K562 (cell line): ENCODE measurements at regions not wholly inside any gene's neighbourhood (a gene's known extent, or its start where the extent isn't known, plus 50 kb on each side); places are given as distances from the start of the nearest gene placed in this dataset.

ENCODE experiments used
- NEUROD1 ChIP-seq: fragments of 150-350 bp; IDR thresholded peaks from 2 replicates; pipeline ENCODE4 v1.6.1; 2014; ENCODE audit warnings: borderline replicate concordance, low read length, low read depth; ENCODE audit not compliant: partially characterized antibody
- RAD21 ChIP-seq, 2 experiments: fragments of 250-450 bp in 1 of 2; fragments of 450-650 bp in 1 of 2; sonication (Bioruptor Pico) in 1 of 2; formaldehyde crosslinking in 1 of 2; IDR thresholded peaks in 1 of 2; conservative IDR thresholded peaks in 1 of 2; 2 replicates each; pipeline versions ENCODE4 v1.4.0 to v1.8.0; 2020 to 2022; ENCODE audit warnings: mild to moderate bottlenecking in 2 of 2, moderate library complexity in 1 of 2
- SMARCB1 ChIP-seq: IDR thresholded peaks from 2 replicates; pipeline ENCODE4 v1.6.1; 2011; ENCODE audit warnings: improper control_type of control experiment, low read depth; ENCODE audit not compliant: insufficient read length
- SMC3 ChIP-seq: conservative IDR thresholded peaks from 2 replicates; pipeline ENCODE4 v1.6.1; 2011; ENCODE audit warnings: low read depth, low read length, improper control_type of control experiment; ENCODE audit not compliant: insufficient read depth
- TEAD4 ChIP-seq, 2 experiments: sonication (generic) in 1 of 2; formaldehyde crosslinking in 1 of 2; IDR thresholded peaks; 2 replicates each; pipeline versions ENCODE4 v1.6.1 to v1.8.0; 2012 to 2022; ENCODE audit warnings: borderline replicate concordance in 1 of 2, inconsistent platforms in 1 of 2, low read length in 1 of 2, mild to moderate bottlenecking in 1 of 2, missing genetic modification reagents in 1 of 2
- THRAP3 ChIP-seq: fragments of 450-650 bp; IDR thresholded peaks from 2 replicates; pipeline ENCODE4 v1.6.1; 2016; ENCODE audit warnings: mild to moderate bottlenecking, inconsistent platforms, borderline replicate concordance
- ZNF57 ChIP-seq: fragments of 450-650 bp; formaldehyde crosslinking; IDR thresholded peaks from 2 replicates; pipeline ENCODE4 v1.4.0; 2020; ENCODE audit warnings: mild to moderate bottlenecking, moderate library complexity
- TF ChIP-seq, protein P1 (sequence below): fragments of 150-350 bp; conservative IDR thresholded peaks from 2 replicates; pipeline ENCODE4 v1.6.1; 2014; ENCODE audit warnings: low read length
- TF ChIP-seq, protein P2 (sequence below), 3 experiments: IDR thresholded peaks in 2 of 3; conservative IDR thresholded peaks in 1 of 3; 2 replicates each; pipeline ENCODE4 v1.5.1; 2011 to 2012; ENCODE audit warnings: low read length in 3 of 3, mild to moderate bottlenecking in 3 of 3, control low read depth in 2 of 3, improper control_type of control experiment in 1 of 3, inconsistent platforms in 1 of 3, low read depth in 1 of 3, mixed read lengths in 1 of 3, moderate library complexity in 1 of 3; ENCODE audit not compliant: insufficient read depth in 2 of 3
- TF ChIP-seq, protein P3 (sequence below): fragments of 450-650 bp; IDR thresholded peaks from 2 replicates; pipeline ENCODE4 v1.6.1; 2016

DNA sequence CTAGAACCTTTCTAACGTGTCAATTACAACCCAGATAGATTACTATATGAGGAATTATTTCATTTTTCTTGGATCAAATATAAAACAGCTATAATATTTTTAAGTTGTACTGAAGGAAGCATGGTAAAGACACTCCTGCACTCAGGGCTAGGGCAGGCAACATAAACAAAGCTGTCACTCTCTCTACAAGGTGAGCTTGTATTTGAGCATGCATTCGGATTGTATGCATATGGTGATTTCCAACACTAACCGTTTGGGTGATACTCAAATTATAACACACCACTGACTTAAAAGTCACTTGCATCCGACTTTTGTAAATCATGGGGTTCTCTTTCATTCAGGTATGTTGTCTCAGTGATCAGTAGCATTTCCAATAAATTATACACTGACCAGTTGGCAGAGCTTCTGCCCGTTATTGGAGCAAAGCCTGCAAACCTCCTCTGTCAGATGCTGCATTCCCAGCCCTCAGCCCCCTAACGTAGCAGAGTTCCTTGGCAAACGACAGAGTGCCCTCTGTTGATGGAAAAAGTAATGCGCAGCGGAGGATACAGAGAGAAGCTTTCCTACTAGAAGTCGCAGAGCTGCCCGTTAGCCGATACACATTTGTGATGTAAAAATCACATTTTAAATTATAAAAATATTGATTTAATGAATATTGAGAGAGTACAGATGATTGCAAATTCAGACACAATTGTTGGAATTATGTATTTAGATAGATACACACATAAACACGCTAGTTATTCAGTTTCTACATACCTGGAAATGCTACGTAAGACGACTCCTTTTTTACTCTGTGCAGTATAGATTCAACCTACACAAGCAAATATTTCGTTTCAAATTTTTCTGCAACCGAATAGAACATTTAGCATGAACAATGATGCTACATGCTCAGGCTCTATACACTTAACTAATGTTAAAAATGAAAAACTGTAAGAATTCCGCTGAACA lies 173.9 kb upstream of the SP4 start (continued):
- TF ChIP-seq, protein P1, sequence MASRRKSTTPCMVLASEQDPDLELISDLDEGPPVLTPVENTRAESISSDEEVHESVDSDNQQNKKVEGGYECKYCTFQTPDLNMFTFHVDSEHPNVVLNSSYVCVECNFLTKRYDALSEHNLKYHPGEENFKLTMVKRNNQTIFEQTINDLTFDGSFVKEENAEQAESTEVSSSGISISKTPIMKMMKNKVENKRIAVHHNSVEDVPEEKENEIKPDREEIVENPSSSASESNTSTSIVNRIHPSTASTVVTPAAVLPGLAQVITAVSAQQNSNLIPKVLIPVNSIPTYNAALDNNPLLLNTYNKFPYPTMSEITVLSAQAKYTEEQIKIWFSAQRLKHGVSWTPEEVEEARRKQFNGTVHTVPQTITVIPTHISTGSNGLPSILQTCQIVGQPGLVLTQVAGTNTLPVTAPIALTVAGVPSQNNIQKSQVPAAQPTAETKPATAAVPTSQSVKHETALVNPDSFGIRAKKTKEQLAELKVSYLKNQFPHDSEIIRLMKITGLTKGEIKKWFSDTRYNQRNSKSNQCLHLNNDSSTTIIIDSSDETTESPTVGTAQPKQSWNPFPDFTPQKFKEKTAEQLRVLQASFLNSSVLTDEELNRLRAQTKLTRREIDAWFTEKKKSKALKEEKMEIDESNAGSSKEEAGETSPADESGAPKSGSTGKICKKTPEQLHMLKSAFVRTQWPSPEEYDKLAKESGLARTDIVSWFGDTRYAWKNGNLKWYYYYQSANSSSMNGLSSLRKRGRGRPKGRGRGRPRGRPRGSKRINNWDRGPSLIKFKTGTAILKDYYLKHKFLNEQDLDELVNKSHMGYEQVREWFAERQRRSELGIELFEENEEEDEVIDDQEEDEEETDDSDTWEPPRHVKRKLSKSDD: no peak
- no peak for TF ChIP-seq TEAD4 (IDR thresholded peaks at IDR 0.05; ENCODE audit: low read length)
- TF ChIP-seq TEAD4 (CRISPR knock-in tag; IDR thresholded peaks at IDR 0.05; ENCODE audit: borderline replicate concordance): no peak
- TF ChIP-seq NEUROD1: no peak
- TF ChIP-seq SMC3: peak; percentile 71
- no peak for TF ChIP-seq ZNF57 (CRISPR knock-in tag)
- TF ChIP-seq, protein P2, sequence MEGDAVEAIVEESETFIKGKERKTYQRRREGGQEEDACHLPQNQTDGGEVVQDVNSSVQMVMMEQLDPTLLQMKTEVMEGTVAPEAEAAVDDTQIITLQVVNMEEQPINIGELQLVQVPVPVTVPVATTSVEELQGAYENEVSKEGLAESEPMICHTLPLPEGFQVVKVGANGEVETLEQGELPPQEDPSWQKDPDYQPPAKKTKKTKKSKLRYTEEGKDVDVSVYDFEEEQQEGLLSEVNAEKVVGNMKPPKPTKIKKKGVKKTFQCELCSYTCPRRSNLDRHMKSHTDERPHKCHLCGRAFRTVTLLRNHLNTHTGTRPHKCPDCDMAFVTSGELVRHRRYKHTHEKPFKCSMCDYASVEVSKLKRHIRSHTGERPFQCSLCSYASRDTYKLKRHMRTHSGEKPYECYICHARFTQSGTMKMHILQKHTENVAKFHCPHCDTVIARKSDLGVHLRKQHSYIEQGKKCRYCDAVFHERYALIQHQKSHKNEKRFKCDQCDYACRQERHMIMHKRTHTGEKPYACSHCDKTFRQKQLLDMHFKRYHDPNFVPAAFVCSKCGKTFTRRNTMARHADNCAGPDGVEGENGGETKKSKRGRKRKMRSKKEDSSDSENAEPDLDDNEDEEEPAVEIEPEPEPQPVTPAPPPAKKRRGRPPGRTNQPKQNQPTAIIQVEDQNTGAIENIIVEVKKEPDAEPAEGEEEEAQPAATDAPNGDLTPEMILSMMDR (IDR thresholded peaks at IDR 0.05 in 2 of 3, conservative IDR thresholded peaks at IDR 0.05 in 1 of 3; ENCODE audit: insufficient read depth in 2 of 3, low read depth in 1 of 3, low read length in 3 of 3): peak; percentile 60 to 66 (median 62)
- TF ChIP-seq, protein P3, sequence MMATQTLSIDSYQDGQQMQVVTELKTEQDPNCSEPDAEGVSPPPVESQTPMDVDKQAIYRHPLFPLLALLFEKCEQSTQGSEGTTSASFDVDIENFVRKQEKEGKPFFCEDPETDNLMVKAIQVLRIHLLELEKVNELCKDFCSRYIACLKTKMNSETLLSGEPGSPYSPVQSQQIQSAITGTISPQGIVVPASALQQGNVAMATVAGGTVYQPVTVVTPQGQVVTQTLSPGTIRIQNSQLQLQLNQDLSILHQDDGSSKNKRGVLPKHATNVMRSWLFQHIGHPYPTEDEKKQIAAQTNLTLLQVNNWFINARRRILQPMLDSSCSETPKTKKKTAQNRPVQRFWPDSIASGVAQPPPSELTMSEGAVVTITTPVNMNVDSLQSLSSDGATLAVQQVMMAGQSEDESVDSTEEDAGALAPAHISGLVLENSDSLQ: no peak
- no peak for TF ChIP-seq SMARCB1
- peak; percentile 61 to 65 for TF ChIP-seq RAD21 (CRISPR knock-in tag; conservative IDR thresholded peaks at IDR 0.05 in 1 of 2, IDR thresholded peaks at IDR 0.05 in 1 of 2)
- no peak for TF ChIP-seq THRAP3
